BLaER1 treated with 17β-estradiol and CSF1 and Interleukin-3, amounts not matched to agents 10 nM and 100 nM (cell line): ENCODE measurements at regions not wholly inside any gene's neighbourhood (a gene's known extent, or its start where the extent isn't known, plus 50 kb on each side); places are given as distances from the start of the nearest gene placed in this dataset.

Experiments
- H3K27ac ChIP-seq, 11 experiments: shearing (Covaris generic); formaldehyde crosslinking; 2 replicates each; pipeline ENCODE4 v1.8.1; 2022
- H3K27me3 ChIP-seq, 11 experiments: shearing (Covaris generic); formaldehyde crosslinking; 2 replicates each; pipeline ENCODE4 v1.8.1; 2022
- H3K36me3 ChIP-seq, 11 experiments: shearing (Covaris generic); formaldehyde crosslinking; 2 replicates each; pipeline ENCODE4 v1.8.1; 2022
- H3K4me1 ChIP-seq, 10 experiments: shearing (Covaris generic); formaldehyde crosslinking; 2 replicates each; pipeline ENCODE4 v1.8.1; 2022
- H3K4me2 ChIP-seq, 11 experiments: shearing (Covaris generic); formaldehyde crosslinking; 2 replicates each; pipeline ENCODE4 v1.8.1; 2022
- H3K4me3 ChIP-seq, 10 experiments: shearing (Covaris generic); formaldehyde crosslinking; 2 replicates each; pipeline ENCODE4 v1.8.1; 2022
- H3K9ac ChIP-seq, 11 experiments: shearing (Covaris generic); formaldehyde crosslinking; 2 replicates each; pipeline ENCODE4 v1.8.1; 2022
- H3K9me3 ChIP-seq, 11 experiments: shearing (Covaris generic); formaldehyde crosslinking; replicated peaks in 1 of 11; 2 replicates each; pipeline ENCODE4 v1.8.1; 2022
- H4K20me1 ChIP-seq, 11 experiments: shearing (Covaris generic); formaldehyde crosslinking; 2 replicates each; pipeline ENCODE4 v1.8.1; 2022
- Cebpa-rat ChIP-seq, 11 experiments: shearing (Covaris generic); IDR thresholded peaks; 2 replicates each; pipeline ENCODE4 v1.8.1; 2022

- H3K4me2 ChIP-seq = no peak overlapping the region
- no peaks in the 10 kb centered on the region for H3K27me3 ChIP-seq
- no peak overlapping the region for H3K9ac ChIP-seq
- H4K20me1 ChIP-seq = no peaks in the 10 kb centered on the region
- H3K27ac ChIP-seq = no peak overlapping the region
- H3K4me3 ChIP-seq = no peak overlapping the region
- no peaks in the 10 kb centered on the region for H3K36me3 ChIP-seq
- TF ChIP-seq Cebpa-rat (IDR thresholded peaks at IDR 0.05) = no peak
- no peaks in the 10 kb centered on the region for H3K4me1 ChIP-seq
- peaks cover 0 to 9% (median 3%) of the 10 kb centered on the region in 11 experiments; a peak in 6 of 22 replicates for H3K9me3 ChIP-seq
Observed at GRCh38 chr18:77960791-77961410, 711.3 kb downstream of the GALR1 start.

GRCh38 chr18:77967071-77967470, 717.4 kb downstream of the GALR1 start:
- Histone ChIP-seq H3K36me3 (no peaks in the 10 kb centered on the region), H4K20me1 (no peaks in the 10 kb centered on the region), H3K4me3 (no peak overlapping the region), H3K27me3 (no peaks in the 10 kb centered on the region), H3K4me2 (no peak overlapping the region), H3K4me1 (no peaks in the 10 kb centered on the region), H3K9ac (no peak overlapping the region), H3K9me3 (0 out of 22 replicates have a peak, but pooled peaks cover 0 to 4% (median 0%) of the 10 kb centered on the region in 11 experiments), H3K27ac (no peak overlapping the region)
- no peak for TF ChIP-seq Cebpa-rat (IDR thresholded peaks at IDR 0.05)

- H3K4me3 ChIP-seq = no peak overlapping the region
- no peaks in the 10 kb centered on the region for H3K36me3 ChIP-seq
- TF ChIP-seq Cebpa-rat (IDR thresholded peaks at IDR 0.05) = no peak
- H3K9me3 ChIP-seq = 0 out of 22 replicates have a peak, but pooled peaks cover 0 to 4% (median 0%) of the 10 kb centered on the region in 11 experiments
- H3K4me1 ChIP-seq = no peaks in the 10 kb centered on the region
- H3K27me3 ChIP-seq = no peaks in the 10 kb centered on the region
- no peak overlapping the region for H3K9ac ChIP-seq
- H3K4me2 ChIP-seq = no peak overlapping the region
- H3K27ac ChIP-seq = no peak overlapping the region
- H4K20me1 ChIP-seq = no peaks in the 10 kb centered on the region
Observed at GRCh38 chr18:77967791-77968190, 718.1 kb downstream of the GALR1 start.

GRCh38 chr18:77969972-77970371, 720.3 kb downstream of the GALR1 start:
- H3K4me1 ChIP-seq = no peaks in the 10 kb centered on the region
- no peak for TF ChIP-seq Cebpa-rat (IDR thresholded peaks at IDR 0.05)
- no peak overlapping the region for H3K4me2 ChIP-seq
- no peak overlapping the region for H3K9ac ChIP-seq
- H4K20me1 ChIP-seq = no peaks in the 10 kb centered on the region
- H3K27me3 ChIP-seq = no peaks in the 10 kb centered on the region
- 0 out of 22 replicates have a peak, but pooled peaks cover 0 to 4% (median 0%) of the 10 kb centered on the region in 11 experiments for H3K9me3 ChIP-seq
- no peaks in the 10 kb centered on the region for H3K36me3 ChIP-seq
- H3K4me3 ChIP-seq = no peak overlapping the region
- no peak overlapping the region for H3K27ac ChIP-seq

- no peak overlapping the region for H3K9ac ChIP-seq
- H3K4me3 ChIP-seq = no peak overlapping the region
- no peaks in the 10 kb centered on the region for H4K20me1 ChIP-seq
- H3K4me2 ChIP-seq = no peak overlapping the region
- no peaks in the 10 kb centered on the region for H3K36me3 ChIP-seq
- H3K4me1 ChIP-seq = no peaks in the 10 kb centered on the region
- H3K9me3 ChIP-seq = no peaks in the 10 kb centered on the region
- no peak for TF ChIP-seq Cebpa-rat (IDR thresholded peaks at IDR 0.05)
- H3K27ac ChIP-seq = no peak overlapping the region
- no peaks in the 10 kb centered on the region for H3K27me3 ChIP-seq
Observed at GRCh38 chr18:77970814-77971213, 721.2 kb downstream of the GALR1 start.

- H3K27ac ChIP-seq = no peak overlapping the region
- H3K9ac ChIP-seq = no peak overlapping the region
- no peaks in the 10 kb centered on the region for H3K36me3 ChIP-seq
- H3K4me3 ChIP-seq = no peak overlapping the region
- H4K20me1 ChIP-seq = no peaks in the 10 kb centered on the region
- peaks cover 0 to 21% (median 14%) of the 10 kb centered on the region in 11 experiments; a peak in 14 of 22 replicates for H3K9me3 ChIP-seq
- H3K4me1 ChIP-seq = no peaks in the 10 kb centered on the region
- H3K27me3 ChIP-seq = no peaks in the 10 kb centered on the region
- no peak overlapping the region for H3K4me2 ChIP-seq
- TF ChIP-seq Cebpa-rat (IDR thresholded peaks at IDR 0.05) = no peak
Observed at GRCh38 chr18:77973745-77974144, 724.1 kb downstream of the GALR1 start.

- no peak for TF ChIP-seq Cebpa-rat (IDR thresholded peaks at IDR 0.05)
- Histone ChIP-seq H3K27me3 (no peaks in the 10 kb centered on the region), H3K9ac (no peak overlapping the region), H3K4me3 (no peak overlapping the region), H3K4me2 (no peak overlapping the region), H3K9me3 (peaks cover 0 to 21% (median 14%) of the 10 kb centered on the region in 11 experiments; a peak in 14 of 22 replicates), H3K4me1 (no peaks in the 10 kb centered on the region), H4K20me1 (no peaks in the 10 kb centered on the region), H3K27ac (no peak overlapping the region), H3K36me3 (no peaks in the 10 kb centered on the region)
Observed at GRCh38 chr18:77974329-77974728, 724.7 kb downstream of the GALR1 start.

GRCh38 chr18:77977331-77977730, 727.7 kb downstream of the GALR1 start:
- no peak for TF ChIP-seq Cebpa-rat (IDR thresholded peaks at IDR 0.05)
- no peak overlapping the region for H3K4me3 ChIP-seq

GRCh38 chr18:77980275-77980674, 730.6 kb downstream of the GALR1 start:
- H3K4me2 ChIP-seq = no peak overlapping the region
- TF ChIP-seq Cebpa-rat (IDR thresholded peaks at IDR 0.05) = no peak
- H3K4me3 ChIP-seq = no peak overlapping the region
- no peaks in the 10 kb centered on the region for H3K36me3 ChIP-seq
- no peaks in the 10 kb centered on the region for H3K4me1 ChIP-seq
- no peak overlapping the region for H3K9ac ChIP-seq
- H3K9me3 ChIP-seq = peaks cover 0 to 21% (median 14%) of the 10 kb centered on the region in 11 experiments; a peak in 14 of 22 replicates
- H3K27ac ChIP-seq = no peak overlapping the region
- H3K27me3 ChIP-seq = no peaks in the 10 kb centered on the region
- H4K20me1 ChIP-seq = no peaks in the 10 kb centered on the region

More at GRCh38 chr18:77977331-77977730, 727.7 kb downstream of the GALR1 start:
- H3K9me3 ChIP-seq = peaks cover 0 to 21% (median 14%) of the 10 kb centered on the region in 11 experiments; a peak in 14 of 22 replicates
- H3K9ac ChIP-seq = no peak overlapping the region
- H3K36me3 ChIP-seq = no peaks in the 10 kb centered on the region
- no peaks in the 10 kb centered on the region for H4K20me1 ChIP-seq
- no peaks in the 10 kb centered on the region for H3K27me3 ChIP-seq
- no peak overlapping the region for H3K4me2 ChIP-seq
- H3K27ac ChIP-seq = no peak overlapping the region
- no peaks in the 10 kb centered on the region for H3K4me1 ChIP-seq

GRCh38 chr18:77981874-77982273, 732.2 kb downstream of the GALR1 start:
- H3K4me1 ChIP-seq = no peaks in the 10 kb centered on the region
- H3K27ac ChIP-seq = no peak overlapping the region
- H3K9ac ChIP-seq = no peak overlapping the region
- no peak overlapping the region for H3K4me3 ChIP-seq
- no peaks in the 10 kb centered on the region for H3K36me3 ChIP-seq
- no peak overlapping the region for H3K4me2 ChIP-seq
- no peaks in the 10 kb centered on the region for H4K20me1 ChIP-seq
- TF ChIP-seq Cebpa-rat (IDR thresholded peaks at IDR 0.05) = no peak
- no peaks in the 10 kb centered on the region for H3K27me3 ChIP-seq
- peaks cover 0 to 19% (median 12%) of the 10 kb centered on the region in 11 experiments; a peak in 14 of 22 replicates for H3K9me3 ChIP-seq
